Fibroblast of skin of back (primary cell): ENCODE measurements at regions not wholly inside any gene's neighbourhood (a gene's known extent, or its start where the extent isn't known, plus 50 kb on each side); places are given as distances from the start of the nearest gene placed in this dataset.
"Not testable (repeated sequence)": the region's sequence is repeated elsewhere in the genome, so short reads cannot be mapped to it uniquely, and the experiment has no call there.

Experiments
- DNase-seq: peaks from one replicate; pipeline ENCODE4 v3.0.0-alpha.2; 2013

DNA sequence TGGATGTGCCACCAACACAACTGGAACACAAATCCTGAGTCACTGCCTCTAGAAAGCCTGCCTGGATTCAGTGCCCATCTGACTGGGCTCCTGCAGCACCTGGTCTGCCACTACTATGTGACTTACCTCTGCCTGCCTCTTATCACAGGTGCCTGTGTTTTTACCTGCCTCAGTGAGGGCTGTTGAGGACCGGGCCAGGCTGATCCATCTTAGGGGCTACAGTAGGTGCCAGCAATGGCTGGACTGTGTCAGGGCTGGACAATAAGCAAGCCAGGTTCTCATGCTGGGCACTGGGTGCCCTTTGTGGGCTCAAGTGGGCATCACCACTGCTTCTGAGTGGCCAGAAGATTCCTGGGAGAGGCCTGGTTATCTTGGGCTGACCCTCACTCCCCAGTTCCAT lies 948.6 kb upstream of the TPTE start:
- not testable (repeated sequence) for DNase-seq

GRCh38 chr21:9573528-9573927 lies 947.9 kb upstream of the TPTE start:
- DNase-seq = not testable (repeated sequence)

DNA sequence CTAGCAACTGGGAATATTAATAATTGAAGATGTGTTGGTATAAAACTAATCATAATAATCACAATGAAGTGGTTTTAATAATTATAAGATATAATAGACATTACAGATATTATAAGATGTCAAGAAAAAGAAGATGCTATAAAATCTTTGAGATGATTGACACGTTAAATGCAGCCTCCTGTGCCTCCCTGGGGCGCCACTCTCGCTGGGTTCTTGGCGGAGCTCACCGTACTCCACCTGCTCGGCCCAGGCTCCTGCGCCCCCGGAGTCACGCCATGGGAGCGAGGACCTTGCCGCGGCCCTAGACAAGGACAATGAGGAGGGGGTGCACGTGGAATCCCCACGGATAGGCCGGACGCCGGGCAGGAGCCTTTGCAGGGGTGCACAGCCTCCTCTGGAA lies 942.1 kb upstream of the TPTE start:
- not testable (repeated sequence) for DNase-seq

DNA sequence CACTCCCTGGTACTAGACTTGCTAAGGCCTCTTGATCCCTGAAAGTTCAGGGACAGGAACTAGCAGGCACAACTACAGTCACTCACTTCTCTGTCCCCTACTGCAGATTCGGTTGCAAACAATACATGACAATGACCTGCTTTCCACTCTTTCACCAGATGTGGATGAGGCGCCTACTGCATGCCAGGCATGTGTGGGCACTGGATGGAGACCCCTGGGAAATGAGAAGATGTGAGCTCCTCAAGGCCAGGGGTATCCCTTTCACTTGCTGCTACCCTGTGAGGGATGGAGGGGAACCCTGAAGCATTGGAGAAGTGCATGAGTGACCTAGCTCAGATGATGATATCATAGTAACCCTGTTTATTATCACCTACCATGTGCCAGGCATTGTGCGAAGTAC lies 933.4 kb upstream of the TPTE start:
- DNase-seq = not testable (repeated sequence)

GRCh38 chr21:9592591-9592990 lies 928.8 kb upstream of the TPTE start:
- not testable (repeated sequence) for DNase-seq

GRCh38 chr21:9593646-9594045 lies 927.7 kb upstream of the TPTE start:
- not testable (repeated sequence) for DNase-seq

DNA sequence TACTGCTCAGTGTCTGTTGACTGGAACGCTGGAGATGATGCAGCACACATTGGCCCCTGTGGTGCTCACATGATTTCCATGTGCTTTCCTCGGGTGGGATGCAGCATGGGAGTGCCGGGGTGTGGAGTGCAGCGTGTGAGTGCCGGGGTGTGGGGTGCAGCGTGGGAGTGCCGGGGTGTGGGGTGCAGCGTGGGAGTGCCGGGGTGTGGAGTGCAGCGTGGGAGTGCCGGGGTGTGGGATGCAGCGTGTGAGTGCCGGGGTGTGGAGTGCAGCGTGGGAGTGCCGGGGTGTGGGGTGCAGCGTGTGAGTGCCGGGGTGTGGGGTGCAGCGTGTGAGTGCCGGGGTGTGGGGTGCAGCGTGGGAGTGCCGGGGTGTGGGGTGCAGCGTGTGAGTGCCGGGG lies 907.4 kb upstream of the TPTE start:
- DNase-seq = not testable (repeated sequence)

DNA sequence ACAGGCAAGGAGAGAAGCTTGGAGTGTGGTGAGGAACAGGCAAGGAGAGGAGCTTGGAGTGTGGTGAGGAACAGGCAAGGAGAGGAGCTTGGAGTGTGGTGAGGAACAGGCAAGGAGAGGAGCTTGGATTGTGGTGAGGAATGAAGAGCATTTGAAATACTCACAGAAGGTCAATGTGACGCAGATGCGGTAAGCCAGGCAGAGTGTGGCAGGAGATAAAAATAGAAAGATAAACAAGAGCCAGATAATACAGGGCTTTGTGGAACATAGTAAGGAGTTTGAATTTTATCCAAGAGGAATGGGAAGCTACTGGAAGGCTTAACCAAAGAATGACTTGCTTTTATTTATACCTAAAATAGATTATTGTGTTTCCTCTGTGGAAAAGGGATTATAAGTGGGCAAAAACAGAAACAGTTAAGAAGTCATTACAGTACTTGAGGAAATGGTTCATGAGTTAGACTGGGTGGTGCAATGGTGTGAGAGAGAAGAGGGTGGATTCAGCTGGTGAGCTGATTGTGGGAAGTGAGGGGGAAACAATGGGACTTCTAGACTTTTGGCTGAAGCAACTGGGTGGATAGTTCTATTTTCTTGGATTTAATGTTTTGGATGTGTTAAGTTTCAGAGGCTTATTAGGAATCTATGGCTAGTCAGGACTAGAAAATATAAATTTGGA lies 900.1 kb upstream of the TPTE start:
- DNase-seq = not testable (repeated sequence)

DNA sequence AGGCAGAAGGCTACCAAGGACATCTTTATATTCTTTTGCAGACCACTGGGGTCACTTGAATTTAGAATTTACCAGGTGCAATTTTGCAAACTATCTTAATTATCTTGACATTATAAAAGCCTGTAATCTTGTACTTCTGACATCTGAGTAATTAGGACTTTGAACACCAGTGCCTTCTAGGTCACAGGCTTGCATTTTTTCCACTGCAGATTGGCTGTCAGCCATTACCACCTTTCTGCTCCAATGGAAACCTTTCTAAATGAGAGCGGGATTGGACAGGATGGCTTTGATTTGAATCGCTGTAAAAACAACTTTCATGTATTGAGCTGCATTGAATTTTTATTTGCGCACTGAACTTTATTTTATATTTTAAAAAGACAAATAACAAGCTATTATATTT lies 893.3 kb upstream of the TPTE start:
- not testable (repeated sequence) for DNase-seq

DNA sequence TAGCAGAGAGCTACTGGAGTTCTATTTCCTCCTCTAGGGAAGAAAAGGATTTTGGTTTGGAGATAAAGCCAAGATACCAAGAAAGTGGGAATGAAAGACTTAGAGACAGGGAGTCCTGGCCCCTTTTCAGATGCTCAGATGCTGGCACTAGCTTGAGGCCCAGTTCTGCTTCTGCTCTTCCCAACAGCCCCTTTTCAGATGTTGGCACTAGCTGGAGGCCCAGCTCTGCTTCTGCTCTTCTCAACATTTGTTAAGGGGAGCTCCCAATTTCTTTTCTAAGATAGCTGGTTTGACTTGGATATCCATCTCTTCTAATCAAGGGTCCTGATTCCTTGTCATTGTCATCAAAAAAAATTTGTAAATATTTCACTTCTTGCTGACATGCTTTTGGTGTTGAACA lies 874.0 kb upstream of the TPTE start:
- DNase-seq = not testable (repeated sequence)

GRCh38 chr21:9648331-9648730 lies 873.1 kb upstream of the TPTE start:
- not testable (repeated sequence) for DNase-seq

DNA sequence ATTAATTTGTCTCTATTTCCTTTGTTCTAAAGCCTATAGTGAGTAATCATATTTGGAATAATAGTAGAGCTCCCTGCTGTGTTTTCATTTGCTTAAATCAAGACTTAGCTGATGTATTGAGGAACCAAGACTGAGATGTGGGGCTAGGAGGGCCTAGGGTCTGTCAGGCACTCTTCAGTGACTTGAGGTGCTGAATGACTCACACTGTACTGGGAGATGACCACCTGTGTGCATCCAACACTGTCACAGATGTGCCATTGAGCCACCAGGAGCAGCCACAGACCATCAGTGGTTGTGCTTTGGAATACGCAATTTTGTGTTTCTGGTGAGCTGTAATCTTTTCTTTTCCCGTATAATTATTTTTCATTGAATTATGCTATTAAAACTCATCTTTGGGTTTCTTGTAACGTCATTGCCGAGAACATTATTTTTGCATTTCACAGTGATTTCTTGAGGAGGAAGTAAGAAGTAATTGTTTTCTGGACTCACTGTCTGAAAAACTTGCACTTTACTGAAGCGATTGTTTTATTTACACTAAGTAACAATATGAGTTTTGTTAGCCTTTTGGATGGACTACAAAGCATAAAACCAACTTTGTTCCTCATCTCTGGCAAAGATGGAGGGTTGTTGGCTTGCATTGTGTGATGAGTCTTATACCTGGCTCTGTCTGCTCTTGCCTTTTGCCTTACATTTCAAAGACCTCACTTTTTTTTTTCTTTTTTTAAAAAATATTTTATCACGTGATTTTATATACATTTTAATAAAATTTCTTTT lies 872.2 kb upstream of the TPTE start:
- DNase-seq = not testable (repeated sequence)

- DNase-seq = not testable (repeated sequence)
Measured at GRCh38 chr21:9652819-9653218, 868.6 kb upstream of the TPTE start.

- not testable (repeated sequence) for DNase-seq
Measured at GRCh38 chr21:9655221-9655620, 866.2 kb upstream of the TPTE start.

GRCh38 chr21:9656455-9656854 lies 864.9 kb upstream of the TPTE start:
- not testable (repeated sequence) for DNase-seq

- not testable (repeated sequence) for DNase-seq
Measured at GRCh38 chr21:9657779-9658178, 863.6 kb upstream of the TPTE start.

- not testable (repeated sequence) for DNase-seq
Measured at GRCh38 chr21:9659877-9660276, 861.5 kb upstream of the TPTE start.

DNA sequence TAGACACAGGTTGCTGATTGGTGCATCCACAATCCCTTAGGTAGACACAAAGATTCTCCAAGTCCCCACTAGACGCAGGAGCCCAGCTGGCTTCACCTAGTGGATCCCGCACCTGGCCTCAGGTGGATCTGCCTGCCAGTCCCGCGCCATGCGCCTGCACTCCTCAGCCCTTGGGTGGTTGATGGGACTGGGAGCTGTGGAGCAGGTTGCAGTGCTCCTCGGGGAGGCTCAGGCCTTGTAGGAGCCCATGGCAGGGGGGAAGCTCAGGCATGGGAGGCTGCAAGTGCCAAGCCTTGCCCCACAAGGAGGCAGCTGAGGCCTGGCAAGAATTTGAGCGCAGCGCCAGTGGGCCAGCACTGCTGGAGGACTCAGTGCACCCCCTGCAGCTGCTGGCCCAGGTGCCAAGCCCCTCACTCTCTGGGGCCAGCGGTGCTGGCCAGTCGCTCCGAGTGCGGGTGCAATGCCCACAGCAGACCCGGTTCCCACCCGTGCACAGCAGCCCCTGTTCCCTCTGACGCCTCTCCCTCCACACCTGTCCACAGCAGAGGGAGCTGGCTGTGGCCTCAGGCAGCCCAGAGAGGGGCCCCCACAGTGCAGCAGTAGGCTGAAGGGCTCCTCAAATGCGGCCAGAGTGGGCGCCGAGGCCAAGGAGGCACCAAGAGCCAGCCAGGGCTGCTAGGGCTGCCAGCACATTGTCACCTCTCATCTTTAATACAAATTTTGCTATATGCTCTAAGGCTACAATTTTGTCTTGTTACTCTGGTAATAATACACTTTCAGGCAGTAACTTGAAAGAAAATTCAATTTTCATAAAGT lies 857.3 kb upstream of the TPTE start:
- DNase-seq = not testable (repeated sequence)

- DNase-seq = not testable (repeated sequence)
Measured at GRCh38 chr21:9675811-9676210, 845.6 kb upstream of the TPTE start.

DNA sequence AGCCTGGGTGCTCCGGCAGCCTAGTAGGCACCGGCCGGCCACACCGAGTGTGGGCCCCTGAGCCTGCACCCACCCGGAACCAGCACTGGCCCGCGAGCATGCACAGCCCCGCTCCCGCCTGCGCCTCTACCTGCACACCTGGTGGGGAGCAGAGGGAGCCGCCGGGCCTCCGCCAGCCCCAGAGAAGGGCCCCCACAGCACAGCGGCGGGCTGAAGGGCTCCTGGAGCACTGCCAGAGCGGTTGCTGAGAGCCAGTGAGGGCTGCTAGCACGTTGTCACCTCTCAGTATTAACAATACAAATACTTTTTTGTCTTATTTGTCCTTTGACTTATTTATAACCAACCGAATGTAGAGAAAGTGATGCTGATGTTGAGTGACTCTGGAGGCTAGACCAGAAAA lies 842.4 kb upstream of the TPTE start:
- not testable (repeated sequence) for DNase-seq

- DNase-seq = not testable (repeated sequence)
Measured at GRCh38 chr21:9688945-9689344, 832.4 kb upstream of the TPTE start.

DNA sequence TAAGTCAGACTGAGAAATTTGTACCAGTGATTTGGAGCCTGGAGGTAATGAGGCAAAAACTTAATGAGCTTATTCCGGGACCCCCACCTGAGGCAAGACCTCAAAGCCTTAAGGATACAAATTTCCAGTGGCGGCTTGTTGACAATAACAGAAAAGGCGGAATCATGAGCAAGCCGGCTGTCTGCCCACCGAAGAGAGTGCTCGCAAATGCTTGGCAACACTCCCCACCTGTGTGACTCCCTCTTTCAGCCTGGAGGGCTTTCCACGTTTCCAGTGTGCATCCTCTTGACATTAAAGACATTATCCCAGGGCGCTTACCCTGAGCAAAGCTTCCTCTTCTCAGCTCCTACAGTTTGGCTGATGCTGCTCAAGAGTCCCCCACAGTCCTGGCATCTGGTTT lies 830.4 kb upstream of the TPTE start:
- DNase-seq = not testable (repeated sequence)

GRCh38 chr21:9695759-9696158 lies 825.6 kb upstream of the TPTE start:
- not testable (repeated sequence) for DNase-seq
